ENCODE measurements at regions not wholly inside any gene's neighbourhood (a gene's known extent, or its start where the extent isn't known, plus 50 kb on each side); places are given as distances from the start of the nearest gene placed in this dataset.
"Not testable (repeated sequence)": the region's sequence is repeated elsewhere in the genome, so short reads cannot be mapped to it uniquely, and the experiment has no call there.

GRCh38 chr1:232859216-232859615, 54.0 kb downstream of the MAP10 start:
- no peak for DNase-seq

- DNase-seq = no peak
Measured at GRCh38 chr1:232861107-232861506, 55.9 kb downstream of the MAP10 start.

GRCh38 chr1:232863544-232864275, 58.5 kb downstream of the MAP10 start:
- DNase-seq = no peak

GRCh38 chr1:232865102-232865931, 60.1 kb downstream of the MAP10 start:
- no peak for DNase-seq

- peak; percentile 91 for DNase-seq
Measured at GRCh38 chr1:232868793-232869491, 63.7 kb downstream of the MAP10 start.

GRCh38 chr1:232871291-232871969, 66.2 kb downstream of the MAP10 start:
- DNase-seq = not testable (repeated sequence)

- DNase-seq = no peak
Measured at GRCh38 chr1:232872284-232872683, 67.1 kb downstream of the MAP10 start.

GRCh38 chr1:232872738-232873137, 67.5 kb downstream of the MAP10 start:
- DNase-seq = no peak

GRCh38 chr1:232873412-232873811, 68.2 kb downstream of the MAP10 start:
- no peak for DNase-seq

- no peak for DNase-seq
Measured at GRCh38 chr1:232873931-232874330, 68.7 kb downstream of the MAP10 start.

- no peak for DNase-seq
Measured at GRCh38 chr1:232875536-232875935, 70.3 kb downstream of the MAP10 start.

- DNase-seq = no peak
Measured at GRCh38 chr1:232876506-232877364, 71.5 kb downstream of the MAP10 start.

- DNase-seq = no peak
Measured at GRCh38 chr1:232877365-232878028, 72.3 kb downstream of the MAP10 start.

- DNase-seq = no peak
Measured at GRCh38 chr1:232878086-232878485, 72.3 kb upstream of the NTPCR start.

GRCh38 chr1:232880354-232880753, 70.1 kb upstream of the NTPCR start:
- peak; percentile 26 for DNase-seq

- peak; percentile 47 for DNase-seq
Measured at GRCh38 chr1:232883992-232884661, 66.3 kb upstream of the NTPCR start.

GRCh38 chr1:232886271-232886670, 64.1 kb upstream of the NTPCR start:
- DNase-seq = no peak

GRCh38 chr1:232890340-232890943, 60.0 kb upstream of the NTPCR start:
- DNase-seq = peak; percentile 1

GRCh38 chr1:232891071-232891470, 59.3 kb upstream of the NTPCR start:
- peak; percentile 92 for DNase-seq

- peak; percentile 36 for DNase-seq
Measured at GRCh38 chr1:232891656-232892317, 58.6 kb upstream of the NTPCR start.
